Right ventricle myocardium inferior (tissue), 1 donor: ENCODE measurements at regions not wholly inside any gene's neighbourhood (a gene's known extent, or its start where the extent isn't known, plus 50 kb on each side); places are given as distances from the start of the nearest gene placed in this dataset.

Source experiments
- ATAC-seq: fragments of 200-7000 bp; cut with Tn5 transposase; one replicate; pipeline ENCODE4 v1.9.1; 2020; ENCODE audit warnings: mild to moderate bottlenecking, moderate library complexity
- DNase-seq: peaks from one replicate; pipeline ENCODE4 v3.0.0; 2021; ENCODE audit errors: missing footprints
- intact Hi-C: fragments of 100-400 bp; cut with DNase I; formaldehyde crosslinking; loops from one replicate; pipeline ENCODE4 v1.11.0; 2022
- donor health status: DM: no; HTN: yes; CAD: no; lungs with severe emphysema.

GRCh38 chr1:93013145-93014065 is 52.1 kb upstream of the DIPK1A start:
- ATAC-seq, result no peak
- intact Hi-C loops, result no loop called here

GRCh38 chr1:93014168-93014567 is 52.9 kb upstream of the DIPK1A start:
- ATAC-seq (no peak), DNase-seq (no peak)
- intact Hi-C loops, result no loop called here

More at GRCh38 chr1:93013145-93014065, 52.1 kb upstream of the DIPK1A start:
- no peak for DNase-seq

- no peak for ATAC-seq
- DNase-seq, result no peak
- intact Hi-C loops, result no loop called here
These were observed 54.3 kb upstream of the DIPK1A start for GRCh38 chr1:93015590-93015989.

GRCh38 chr1:93016171-93016570 is 54.9 kb upstream of the DIPK1A start:
- ATAC-seq (no peak), DNase-seq (no peak)
- intact Hi-C loops, result no loop called here

GRCh38 chr1:93021539-93022134 is 57.4 kb upstream of the MTF2 start:
- no peak for ATAC-seq
- intact Hi-C loops, result loop anchor here (5.0 kb wide), 1 partner anchor 41 kb away; no protein-coding TSS in a partner anchor
- no peak for DNase-seq

GRCh38 chr1:93022580-93022979 is 56.5 kb upstream of the MTF2 start:
- DNase-seq (no peak), ATAC-seq (no peak)
- intact Hi-C loops, result loop anchor here (5.0 kb wide), 1 partner anchor 40 kb away; no protein-coding TSS in a partner anchor

- no peak for DNase-seq
- intact Hi-C loops, result loop anchor here (5.0 kb wide), 1 partner anchor 39 kb away; no protein-coding TSS in a partner anchor
These were observed 55.8 kb upstream of the MTF2 start for GRCh38 chr1:93023281-93023680.

GRCh38 chr1:93025572-93025971 is 53.5 kb upstream of the MTF2 start:
- intact Hi-C loops, result no loop called here
- DNase-seq, result no peak
- no peak for ATAC-seq

More at GRCh38 chr1:93023281-93023680, 55.8 kb upstream of the MTF2 start:
- ATAC-seq, result no peak

- intact Hi-C loops, result no loop called here
- DNase-seq, result no peak
- ATAC-seq, result no peak
These were observed 50.5 kb upstream of the MTF2 start for GRCh38 chr1:93028542-93028941.
